Activated B cell treated with CpG ODN at 0.5 μM for 24 hours (primary cell): ENCODE measurements at regions not wholly inside any gene's neighbourhood (a gene's known extent, or its start where the extent isn't known, plus 50 kb on each side); places are given as distances from the start of the nearest gene placed in this dataset.

Experiments
- ATAC-seq: fragments of 200-7000 bp; cut with Tn5 transposase; one replicate; pipeline ENCODE4 v1.10.0; 2021; ENCODE audit warnings: low read depth, mild to moderate bottlenecking, moderate library complexity
- CTCF ChIA-PET: fragments of 350-600 bp; sonication (Branson Sonifier 250); formaldehyde crosslinking; loops from one replicate; lab custom pipeline; 2021; ENCODE audit warnings: antibody characterized with exemption; lab: Charles Lee
- POLR2A ChIA-PET: fragments of 350-600 bp; sonication (Branson Sonifier 250); formaldehyde crosslinking; loops from one replicate; lab custom pipeline; 2021; ENCODE audit warnings: antibody characterized with exemption; lab: Charles Lee
- DNase-seq: peaks from one replicate; pipeline ENCODE4 v3.0.0; 2022
- H3K27ac Mint-ChIP-seq: one replicate; pipeline ENCODE4 v1.8.0; 2020; ENCODE audit warnings: mixed read lengths
- H3K27me3 Mint-ChIP-seq: one replicate; pipeline ENCODE4 v1.8.0; 2021; ENCODE audit warnings: mixed read lengths
- H3K36me3 Mint-ChIP-seq: one replicate; pipeline ENCODE4 v1.8.0; 2021; ENCODE audit warnings: low read depth, mixed read lengths
- H3K4me1 Mint-ChIP-seq: one replicate; pipeline ENCODE4 v1.8.0; 2021; ENCODE audit warnings: mixed read lengths
- H3K4me3 Mint-ChIP-seq: one replicate; pipeline ENCODE4 v1.8.0; 2020; ENCODE audit warnings: mild to moderate bottlenecking, mixed read lengths
- H3K9me3 Mint-ChIP-seq: one replicate; pipeline ENCODE4 v1.8.0; 2020; ENCODE audit warnings: mixed read lengths
- CTCF ChIP-seq: fragments of 200-600 bp; IDR thresholded peaks from one replicate; pipeline ENCODE4 v1.8.0; 2022; ENCODE audit warnings: antibody characterized with exemption, mild to moderate bottlenecking
- intact Hi-C: fragments of 100-400 bp; cut with micrococcal nuclease; formaldehyde crosslinking; loops from one replicate; pipeline ENCODE4 v1.15.1; 2024

- no peak for ATAC-seq
- DNase-seq: no peak
- intact Hi-C loops: no loop called here
- Mint-ChIP-seq H3K9me3 (peaks cover 7% of the 10 kb centered on the region), H3K4me3 (no peak overlapping the region), H3K36me3 (no peaks in the 10 kb centered on the region), H3K27ac (no peak overlapping the region), H3K4me1 (no peaks in the 10 kb centered on the region), H3K27me3 (peaks cover 3% of the 10 kb centered on the region)
- CTCF ChIA-PET: no interaction called here
- TF ChIP-seq CTCF: no peak
- POLR2A ChIA-PET: no interaction called here
Observed at GRCh38 chr15:29428925-29429573, 159.4 kb upstream of the NSMCE3 start.

GRCh38 chr15:29425864-29426263 lies 156.2 kb upstream of the NSMCE3 start:
- POLR2A ChIA-PET: no interaction called here
- DNase-seq (no peak), ATAC-seq (no peak)
- Mint-ChIP-seq H3K9me3 (peaks cover 7% of the 10 kb centered on the region), H3K36me3 (no peaks in the 10 kb centered on the region), H3K27ac (no peak overlapping the region), H3K4me1 (no peaks in the 10 kb centered on the region), H3K4me3 (no peak overlapping the region), H3K27me3 (peaks cover 2% of the 10 kb centered on the region)
- TF ChIP-seq CTCF: no peak
- CTCF ChIA-PET: no interaction called here
- intact Hi-C loops: no loop called here

GRCh38 chr15:29424118-29424517 lies 154.5 kb upstream of the NSMCE3 start:
- Mint-ChIP-seq H3K36me3 (no peaks in the 10 kb centered on the region), H3K4me1 (no peaks in the 10 kb centered on the region), H3K27me3 (no peaks in the 10 kb centered on the region), H3K27ac (no peak overlapping the region), H3K9me3 (peaks cover 7% of the 10 kb centered on the region), H3K4me3 (no peak overlapping the region)
- CTCF ChIA-PET: no interaction called here
- POLR2A ChIA-PET: no interaction called here
- ATAC-seq (no peak), DNase-seq (no peak)
- TF ChIP-seq CTCF: no peak
- intact Hi-C loops: no loop called here

- Mint-ChIP-seq H3K27me3 (no peaks in the 10 kb centered on the region), H3K27ac (no peak overlapping the region), H3K4me1 (no peaks in the 10 kb centered on the region), H3K4me3 (no peak overlapping the region), H3K9me3 (peaks cover 7% of the 10 kb centered on the region), H3K36me3 (no peaks in the 10 kb centered on the region)
- ATAC-seq (no peak), DNase-seq (no peak)
- intact Hi-C loops: no loop called here
- CTCF ChIA-PET: no interaction called here
- POLR2A ChIA-PET: no interaction called here
- no peak for TF ChIP-seq CTCF
Observed at GRCh38 chr15:29422606-29423005, 153.0 kb upstream of the NSMCE3 start.

- no peak overlapping the region for H3K4me3 Mint-ChIP-seq
- DNase-seq (no peak), ATAC-seq (no peak)
- ChIA-PET POLR2A (no interaction called here), CTCF (no interaction called here)
- no peaks in the 10 kb centered on the region for H3K27me3 Mint-ChIP-seq
- H3K27ac Mint-ChIP-seq: no peak overlapping the region
- no peaks in the 10 kb centered on the region for H3K4me1 Mint-ChIP-seq
- peaks cover 6% of the 10 kb centered on the region for H3K9me3 Mint-ChIP-seq
- TF ChIP-seq CTCF: no peak
- no peaks in the 10 kb centered on the region for H3K36me3 Mint-ChIP-seq
- intact Hi-C loops: no loop called here
Observed at GRCh38 chr15:29420188-29420587, 150.6 kb upstream of the NSMCE3 start.
